NCI-H1092 treated with DMSO at 0.1 percent for 48 hours (cell line): ENCODE measurements at regions not wholly inside any gene's neighbourhood (a gene's known extent, or its start where the extent isn't known, plus 50 kb on each side); places are given as distances from the start of the nearest gene placed in this dataset.
"Not testable (repeated sequence)": the region's sequence is repeated elsewhere in the genome, so short reads cannot be mapped to it uniquely, and the experiment has no call there.

Source experiments
- DNase-seq: peaks from one replicate; lab custom pipeline; 2025; lab: John Stamatoyannopoulos, UW

GRCh38 chr14:56049536-56049935 is 68.7 kb upstream of the PELI2 start:
- no peak for DNase-seq

- peak; percentile 13 for DNase-seq
These were observed 62.7 kb upstream of the PELI2 start for GRCh38 chr14:56055511-56055910.

- DNase-seq: no peak
These were observed 62.2 kb upstream of the PELI2 start for GRCh38 chr14:56056031-56056430.

- peak; percentile 97 for DNase-seq
These were observed 61.0 kb upstream of the PELI2 start for GRCh38 chr14:56057071-56057741.

- DNase-seq: no peak
These were observed 60.4 kb upstream of the PELI2 start for GRCh38 chr14:56057767-56058166.

GRCh38 chr14:56059054-56059453 is 59.2 kb upstream of the PELI2 start:
- no peak for DNase-seq

GRCh38 chr14:56061051-56061450 is 57.2 kb upstream of the PELI2 start:
- no peak for DNase-seq

- no peak for DNase-seq
These were observed 55.1 kb upstream of the PELI2 start for GRCh38 chr14:56063131-56063530.

- no peak for DNase-seq
These were observed 53.7 kb upstream of the PELI2 start for GRCh38 chr14:56064513-56064912.

- not testable (repeated sequence) for DNase-seq
These were observed 53.0 kb upstream of the PELI2 start for GRCh38 chr14:56065199-56065598.

- no peak for DNase-seq
These were observed 52.5 kb upstream of the PELI2 start for GRCh38 chr14:56065621-56066290.
